GM19328 (cell line): ENCODE measurements at regions not wholly inside any gene's neighbourhood (a gene's known extent, or its start where the extent isn't known, plus 50 kb on each side); places are given as distances from the start of the nearest gene placed in this dataset.

Source experiments
- ATAC-seq: cut with Tn5 transposase; IDR thresholded peaks from one replicate; pipeline ENCODE4 v1.9.1; 2021; ENCODE audit warnings: mild to moderate bottlenecking, moderate library complexity; ENCODE audit not compliant: unreplicated experiment

DNA sequence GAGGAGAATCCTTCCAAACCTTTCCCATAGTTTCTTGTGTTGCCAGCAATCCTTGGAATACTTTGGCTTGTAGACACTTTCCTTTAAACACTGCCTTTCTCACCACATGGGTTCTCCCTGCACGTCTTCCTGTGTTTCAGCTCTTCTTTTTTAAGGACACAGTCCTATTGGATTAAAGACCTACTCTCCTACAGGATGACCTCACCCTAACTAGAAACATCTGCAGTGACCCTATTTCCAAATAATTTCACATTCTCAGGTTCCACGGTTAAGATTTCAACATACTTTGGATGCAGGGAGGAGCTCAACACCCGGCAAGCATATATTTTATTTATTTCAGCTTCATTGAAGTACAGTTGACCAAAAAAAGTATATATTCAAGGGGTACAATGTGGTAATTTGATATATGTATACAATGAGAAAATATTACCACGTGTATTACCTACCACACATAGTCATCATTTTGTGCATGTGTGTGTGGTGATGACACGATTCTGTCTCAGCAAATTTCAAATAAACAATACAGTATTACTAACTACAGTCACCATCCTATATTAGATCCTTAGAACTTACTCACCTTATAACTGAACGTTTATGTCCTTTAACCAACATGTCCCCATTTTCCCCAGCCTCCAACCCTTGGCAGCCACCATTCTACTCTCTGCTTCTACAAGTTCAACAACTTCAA lies 745.0 kb downstream of the CBLN2 start:
- no peak for ATAC-seq

DNA sequence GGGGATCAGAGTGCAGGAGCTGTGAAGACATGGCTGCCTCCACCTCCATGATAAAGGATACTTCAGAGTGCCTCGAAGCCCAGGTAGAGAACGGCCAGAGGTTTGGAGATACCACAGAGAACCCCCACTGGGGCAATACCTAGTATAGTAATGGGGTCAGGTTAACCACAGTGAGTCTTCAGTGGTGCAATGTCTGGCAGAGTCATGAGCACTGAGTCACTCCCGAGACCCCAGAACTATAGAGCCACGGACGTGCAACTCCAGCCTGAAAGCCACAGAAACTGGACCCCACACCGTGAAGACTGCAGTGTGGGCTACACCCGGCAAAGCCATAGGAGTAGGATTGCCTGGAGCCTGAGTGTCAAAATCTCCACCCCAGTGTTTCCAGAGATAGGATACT lies 746.6 kb downstream of the CBLN2 start:
- ATAC-seq, result no peak

DNA sequence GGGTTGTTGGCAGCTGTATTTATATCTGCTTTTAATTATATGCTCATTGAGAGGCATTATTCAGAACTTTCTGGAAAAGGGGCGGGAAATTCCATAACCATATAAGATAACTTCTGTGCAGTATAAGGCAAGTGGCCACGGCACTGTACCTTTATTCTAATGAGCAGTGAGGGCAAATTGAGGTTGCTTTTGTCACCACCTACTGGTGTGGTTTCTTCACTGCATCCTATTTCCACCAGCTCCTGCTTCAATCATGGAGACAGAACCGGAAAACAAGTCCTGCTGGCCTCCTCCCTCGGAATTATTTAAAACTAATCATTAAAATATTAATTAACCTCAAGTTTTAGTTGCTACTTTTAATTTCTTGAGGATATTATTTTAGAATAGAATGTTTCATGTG lies 759.4 kb downstream of the CBLN2 start:
- ATAC-seq, result no peak

DNA sequence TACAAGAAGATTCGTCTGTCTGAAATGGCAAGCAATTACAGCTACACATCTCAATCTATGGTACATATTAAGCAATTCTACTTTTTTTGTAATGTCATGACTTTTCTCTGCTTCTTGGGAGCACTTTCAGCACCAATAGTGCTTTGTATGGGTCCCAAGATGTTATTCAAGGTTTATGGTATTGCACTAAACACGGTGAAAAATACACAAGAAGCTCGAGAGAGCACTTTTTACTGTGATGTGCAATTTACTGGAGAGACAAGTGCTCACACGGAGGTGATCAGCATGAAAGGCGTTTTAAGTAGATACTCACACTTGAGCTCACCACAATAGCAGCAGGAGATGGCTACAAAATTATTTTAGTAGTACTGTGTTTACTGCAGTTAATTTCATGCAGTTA lies 783.6 kb downstream of the CBLN2 start:
- ATAC-seq, result no peak

DNA sequence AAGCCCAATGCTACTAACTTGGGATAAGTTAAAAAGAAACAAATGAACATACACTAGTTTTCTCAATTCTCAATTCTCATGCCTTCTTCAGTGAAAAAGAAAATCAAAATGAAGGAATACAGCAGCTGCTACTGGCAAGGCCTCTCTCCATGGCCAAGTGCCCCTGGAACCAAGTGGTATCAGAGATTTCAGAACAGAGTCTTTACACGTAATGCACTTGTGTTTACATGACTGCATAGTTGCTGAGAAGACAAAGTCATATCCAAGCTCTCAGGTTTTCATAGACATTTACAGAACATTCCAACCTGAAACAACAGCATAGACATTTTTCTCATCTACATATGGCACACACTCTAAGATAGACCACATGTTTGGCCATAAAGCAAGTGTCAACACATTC lies 789.9 kb downstream of the CBLN2 start:
- ATAC-seq, result no peak

DNA sequence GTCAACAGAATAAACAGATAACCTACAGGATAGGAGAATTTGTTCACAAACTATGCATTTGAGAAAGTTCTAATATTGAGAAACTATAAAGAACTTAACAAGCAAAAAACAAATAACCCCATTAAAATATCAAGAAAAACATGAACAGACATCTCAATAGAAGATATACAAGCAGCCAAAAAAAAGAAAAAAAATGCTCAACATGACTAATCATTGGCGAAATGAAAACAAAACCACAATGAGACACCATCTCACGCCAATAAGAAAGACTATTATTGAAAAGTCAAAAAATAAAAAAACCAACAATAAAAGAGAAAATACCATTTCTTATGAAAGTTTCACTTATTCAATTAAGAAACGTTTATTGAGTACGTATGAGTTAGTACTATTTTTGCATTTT lies 800.5 kb downstream of the CBLN2 start:
- no peak for ATAC-seq

GRCh38 chr18:71729611-71730010 lies 814.5 kb downstream of the CBLN2 start:
- ATAC-seq, result no peak

DNA sequence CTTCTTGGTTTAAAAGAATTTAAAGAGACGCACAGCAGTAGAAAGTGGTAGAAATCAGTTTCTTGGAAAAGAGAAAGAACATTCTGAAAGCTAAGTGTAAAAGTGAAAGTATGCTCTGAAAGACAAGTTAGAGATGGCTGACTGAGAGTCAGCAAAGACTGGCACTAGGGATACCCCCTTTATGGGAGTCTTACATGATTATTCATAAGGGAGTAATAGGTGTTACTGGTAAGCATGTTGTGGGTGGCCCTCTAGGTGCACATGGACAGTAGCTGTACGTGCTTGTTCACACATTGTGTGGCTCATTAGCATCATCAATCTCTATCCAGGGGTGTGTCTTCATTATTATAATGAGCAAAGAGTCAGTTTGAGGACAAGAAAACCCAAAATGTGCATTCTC lies 816.2 kb downstream of the CBLN2 start:
- no peak for ATAC-seq

GRCh38 chr18:71725256-71725655 lies 818.9 kb downstream of the CBLN2 start:
- ATAC-seq, result no peak

DNA sequence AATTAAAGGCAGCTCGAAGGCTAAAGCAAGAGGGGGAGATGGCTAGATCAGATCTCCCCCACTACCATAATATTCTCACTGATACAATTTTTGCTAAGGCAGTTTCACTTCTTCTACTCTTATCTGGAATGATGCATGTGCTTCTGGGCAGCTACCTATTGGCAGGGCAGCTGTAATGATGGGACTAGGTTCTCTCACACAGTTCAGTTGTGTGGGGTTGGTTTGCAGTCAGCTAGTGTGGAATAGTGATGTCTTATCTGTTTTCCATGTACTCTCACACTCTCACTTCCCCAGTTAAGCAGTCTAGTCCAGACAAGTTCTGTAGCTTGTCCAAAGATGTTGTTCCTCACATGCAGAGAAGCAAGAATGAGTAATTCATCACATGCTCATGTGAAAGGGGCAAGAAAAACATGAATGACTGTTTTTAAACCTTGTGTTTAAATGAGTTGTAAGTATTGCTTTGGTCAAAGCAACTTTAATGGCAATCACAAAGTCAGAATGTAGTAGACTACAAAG lies 836.1 kb downstream of the CBLN2 start:
- no peak for ATAC-seq

DNA sequence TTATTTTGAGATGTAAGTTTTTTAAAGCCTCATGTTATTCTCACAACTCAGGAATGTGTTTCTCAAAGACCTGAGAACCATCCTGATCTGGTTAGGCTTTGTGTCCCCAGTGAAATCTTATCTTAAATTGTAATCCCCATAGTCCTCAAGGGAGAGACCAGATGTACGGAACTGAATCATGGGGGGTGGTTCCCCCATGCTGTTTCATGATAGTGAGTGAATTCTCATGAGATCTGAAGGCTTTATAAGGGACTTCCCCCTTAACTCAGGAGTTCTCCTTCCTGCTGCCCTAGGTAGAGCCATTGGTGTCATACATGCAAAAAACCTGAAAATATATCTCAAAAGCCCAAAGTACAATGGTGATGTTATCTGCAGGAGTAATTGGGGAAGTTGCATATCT lies 836.7 kb downstream of the CBLN2 start:
- no peak for ATAC-seq

GRCh38 chr18:71689416-71690160 lies 854.6 kb downstream of the CBLN2 start:
- ATAC-seq, result no peak

GRCh38 chr18:71682591-71682990 lies 861.6 kb downstream of the CBLN2 start:
- ATAC-seq, result no peak

- no peak for ATAC-seq
Observed at GRCh38 chr18:71678144-71678543, 866.0 kb downstream of the CBLN2 start.

DNA sequence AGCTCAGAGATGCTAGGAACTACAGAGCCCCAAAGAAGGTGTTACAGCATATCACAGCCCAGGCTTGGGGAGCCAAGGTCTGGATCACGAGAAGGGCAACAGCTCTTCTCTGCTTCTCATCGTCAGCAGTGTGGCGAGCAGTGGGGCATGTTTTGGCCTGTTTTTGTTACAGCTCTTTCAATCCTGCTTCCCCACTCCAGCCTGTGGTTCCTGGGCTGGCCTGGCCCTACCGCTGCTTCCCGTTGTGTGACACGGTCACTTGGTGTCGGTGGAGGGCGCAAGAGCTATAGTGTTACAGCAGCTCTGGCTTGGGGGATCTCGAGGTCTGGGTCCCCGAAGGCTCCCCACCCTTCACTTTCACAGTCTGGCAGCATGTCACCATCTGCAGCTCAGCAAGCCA lies 870.2 kb downstream of the CBLN2 start:
- ATAC-seq, result no peak

GRCh38 chr18:71673498-71673897 lies 870.6 kb downstream of the CBLN2 start:
- no peak for ATAC-seq

DNA sequence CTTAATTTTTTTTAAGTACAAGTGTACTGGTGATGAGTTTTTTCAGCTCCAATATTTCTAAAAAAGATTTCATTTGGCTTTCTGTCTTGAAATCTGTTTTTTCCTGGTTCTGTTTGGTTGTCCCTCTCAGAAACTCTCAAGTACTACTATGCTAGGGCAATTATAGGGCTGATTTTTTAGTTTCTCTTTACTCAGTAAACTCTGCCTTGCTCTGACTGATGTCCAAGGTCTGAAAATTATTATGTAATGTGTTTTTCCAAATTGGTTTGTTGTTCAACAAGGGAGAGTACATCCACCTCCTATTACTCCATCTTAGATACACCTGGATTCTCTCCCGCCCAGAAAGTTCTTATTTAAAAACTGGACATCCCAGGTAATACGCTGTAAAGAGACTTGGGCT lies 877.7 kb downstream of the CBLN2 start:
- ATAC-seq, result no peak

- no peak for ATAC-seq
Observed at GRCh38 chr18:71665131-71665530, 879.0 kb downstream of the CBLN2 start.

DNA sequence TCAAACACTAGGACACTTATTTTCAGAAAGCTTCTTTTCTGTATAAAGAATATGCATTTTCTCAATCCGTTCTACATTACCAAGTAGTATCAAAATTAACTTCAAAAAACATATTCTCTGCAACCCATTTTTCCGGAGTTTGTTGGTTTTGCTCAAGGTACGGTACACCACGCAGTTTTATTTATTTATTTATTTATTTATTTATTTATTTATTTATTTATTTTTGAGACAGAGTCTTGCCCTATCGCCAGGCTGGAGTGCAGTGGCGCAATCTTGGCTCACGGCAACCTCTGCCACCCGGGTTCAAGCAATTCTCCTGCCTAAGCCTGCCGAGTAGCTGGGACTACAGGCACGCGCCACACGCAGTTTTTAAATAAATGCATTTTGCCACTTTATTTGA lies 900.3 kb downstream of the CBLN2 start:
- no peak for ATAC-seq

DNA sequence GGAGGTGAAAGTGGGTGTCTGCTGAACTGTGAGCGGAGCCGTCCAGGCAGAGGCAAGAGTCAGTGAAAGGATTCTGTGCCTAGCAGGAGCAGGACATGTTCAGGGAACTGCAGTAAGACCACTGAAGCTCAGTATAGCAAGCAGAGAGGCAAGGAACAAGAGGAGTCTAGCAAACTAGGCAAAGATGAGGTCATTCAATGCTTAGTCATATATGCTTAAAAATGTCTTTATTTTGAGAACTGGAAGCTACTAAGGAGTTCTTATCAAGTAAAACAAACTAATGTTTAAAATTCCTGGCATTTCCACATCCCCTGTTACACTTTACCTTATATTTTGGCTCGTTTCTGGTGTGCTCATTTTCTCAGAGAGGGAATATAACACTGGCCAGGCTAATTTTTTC lies 913.4 kb downstream of the CBLN2 start:
- ATAC-seq, result no peak

- ATAC-seq, result no peak
Observed at GRCh38 chr18:71625556-71626090, 918.5 kb downstream of the CBLN2 start.

- ATAC-seq, result no peak
Observed at GRCh38 chr18:71598374-71598773, 945.8 kb downstream of the CBLN2 start.
